ENCODE measurements at regions not wholly inside any gene's neighbourhood (a gene's known extent, or its start where the extent isn't known, plus 50 kb on each side); places are given as distances from the start of the nearest gene placed in this dataset.
"Not testable (repeated sequence)": the region's sequence is repeated elsewhere in the genome, so short reads cannot be mapped to it uniquely, and the experiment has no call there.

GRCh38 chr4:170949084-170949483 is 859.3 kb upstream of the AADAT start:
- no peak for DNase-seq

- no peak for DNase-seq
Observed at GRCh38 chr4:170940043-170940724, 850.4 kb upstream of the AADAT start.

- DNase-seq, result no peak
Observed at GRCh38 chr4:170938588-170938987, 848.8 kb upstream of the AADAT start.

- DNase-seq, result no peak
Observed at GRCh38 chr4:170931321-170931720, 841.6 kb upstream of the AADAT start.

- no peak for DNase-seq
Observed at GRCh38 chr4:170888660-170889059, 798.9 kb upstream of the AADAT start.

GRCh38 chr4:170887396-170887795 is 797.6 kb upstream of the AADAT start:
- DNase-seq, result no peak

GRCh38 chr4:170884969-170885570 is 795.3 kb upstream of the AADAT start:
- no peak for DNase-seq

- not testable (repeated sequence) for DNase-seq
Observed at GRCh38 chr4:170881646-170882045, 791.9 kb upstream of the AADAT start.

- DNase-seq, result no peak
Observed at GRCh38 chr4:170875868-170876267, 786.1 kb upstream of the AADAT start.

- DNase-seq, result no peak
Observed at GRCh38 chr4:170872794-170873193, 783.0 kb upstream of the AADAT start.

GRCh38 chr4:170868170-170868569 is 778.4 kb upstream of the AADAT start:
- no peak for DNase-seq

GRCh38 chr4:170854097-170854496 is 764.3 kb upstream of the AADAT start:
- DNase-seq, result no peak

- no peak for DNase-seq
Observed at GRCh38 chr4:170853422-170854021, 763.8 kb upstream of the AADAT start.

- no peak for DNase-seq
Observed at GRCh38 chr4:170849969-170850368, 760.2 kb upstream of the AADAT start.

- no peak for DNase-seq
Observed at GRCh38 chr4:170827562-170828274, 738.0 kb upstream of the AADAT start.

GRCh38 chr4:170818786-170819185 is 729.0 kb upstream of the AADAT start:
- DNase-seq, result no peak

- DNase-seq, result no peak
Observed at GRCh38 chr4:170805352-170805751, 715.6 kb upstream of the AADAT start.

GRCh38 chr4:170804930-170805329 is 715.2 kb upstream of the AADAT start:
- no peak for DNase-seq

- no peak for DNase-seq
Observed at GRCh38 chr4:170803492-170803891, 713.7 kb upstream of the AADAT start.

- DNase-seq, result no peak
Observed at GRCh38 chr4:170801771-170802170, 712.0 kb upstream of the AADAT start.

GRCh38 chr4:170794525-170794924 is 704.8 kb upstream of the AADAT start:
- DNase-seq, result no peak

- not testable (repeated sequence) for DNase-seq
Observed at GRCh38 chr4:170788540-170789051, 698.8 kb upstream of the AADAT start.

- DNase-seq, result no peak
Observed at GRCh38 chr4:170777663-170778062, 687.9 kb upstream of the AADAT start.

GRCh38 chr4:170776983-170777382 is 687.2 kb upstream of the AADAT start:
- no peak for DNase-seq

Measured in NCI-H1436 treated with DMSO at 0.1 percent for 48 hours (cell line).